Loucy (cell line): ENCODE measurements at regions not wholly inside any gene's neighbourhood (a gene's known extent, or its start where the extent isn't known, plus 50 kb on each side); places are given as distances from the start of the nearest gene placed in this dataset.

ENCODE experiments used
- H2AFZ ChIP-seq: fragments of 200-600 bp; sonication (generic); 2 replicates; pipeline ENCODE4 v1.6.0; 2016; ENCODE audit warnings: antibody characterized with exemption, mild to moderate bottlenecking, low read length, moderate library complexity
- H3F3A ChIP-seq: fragments of 200-600 bp; 2 replicates; pipeline ENCODE4 v1.6.0; 2016; ENCODE audit warnings: antibody characterized with exemption, low read depth, mild to moderate bottlenecking
- H3K27me3 ChIP-seq: fragments of 200-600 bp; sonication (generic); 2 replicates; pipeline ENCODE4 v1.6.1; 2014; ENCODE audit warnings: low read length, mild to moderate bottlenecking; ENCODE audit not compliant: insufficient read depth, poor library complexity, severe bottlenecking
- H3K36me3 ChIP-seq: fragments of 200-600 bp; sonication (generic); 2 replicates; pipeline ENCODE4 v1.6.1; 2016; ENCODE audit warnings: low read length; ENCODE audit not compliant: insufficient read depth
- H3K4me1 ChIP-seq: fragments of 200-600 bp; sonication (generic); 2 replicates; pipeline ENCODE4 v1.5.1; 2014; ENCODE audit warnings: low read length, mild to moderate bottlenecking; ENCODE audit not compliant: insufficient read depth, poor library complexity, severe bottlenecking
- H3K4me2 ChIP-seq: fragments of 200-600 bp; sonication (generic); 2 replicates; pipeline ENCODE4 v1.6.0; 2014; ENCODE audit warnings: antibody characterized with exemption, low read length, low read depth, mild to moderate bottlenecking; ENCODE audit not compliant: poor library complexity, severe bottlenecking
- H3K4me3 ChIP-seq: fragments of 200-600 bp; sonication (generic); 2 replicates; pipeline ENCODE4 v1.5.1; 2014; ENCODE audit warnings: low read length, mild to moderate bottlenecking, mixed read lengths; ENCODE audit not compliant: poor library complexity, severe bottlenecking
- H3K79me2 ChIP-seq: fragments of 200-600 bp; sonication (generic); 2 replicates; pipeline ENCODE4 v1.6.1; 2014; ENCODE audit warnings: low read length; ENCODE audit not compliant: insufficient read depth
- H3K9ac ChIP-seq: fragments of 200-600 bp; sonication (generic); 2 replicates; pipeline ENCODE4 v1.6.0; 2014; ENCODE audit warnings: mild to moderate bottlenecking, low read depth, low read length, moderate library complexity; ENCODE audit not compliant: poor library complexity, severe bottlenecking
- H3K9me2 ChIP-seq: fragments of 200-600 bp; sonication (generic); replicated peaks from 2 replicates; pipeline ENCODE4 v1.6.1; 2016; ENCODE audit warnings: low read depth, low read length, mixed read lengths
- H3K9me3 ChIP-seq: fragments of 200-600 bp; sonication (generic); 2 replicates; pipeline ENCODE4 v1.6.1; 2014; ENCODE audit warnings: mild to moderate bottlenecking, antibody characterized with exemption, low read length, low read depth; ENCODE audit not compliant: insufficient read depth
- H4K20me1 ChIP-seq: fragments of 200-600 bp; sonication (generic); 2 replicates; pipeline ENCODE4 v1.6.0; 2014; ENCODE audit warnings: antibody characterized with exemption, low read length, mild to moderate bottlenecking; ENCODE audit not compliant: insufficient read depth, poor library complexity, severe bottlenecking
- EZH2phosphoT487 ChIP-seq: fragments of 200-600 bp; IDR thresholded peaks from 2 replicates; pipeline ENCODE4 v1.6.1; 2018; ENCODE audit warnings: antibody characterized with exemption, mild to moderate bottlenecking, moderate library complexity, borderline replicate concordance
- TF ChIP-seq, protein P1 (sequence below): fragments of 200-600 bp; sonication (generic); conservative IDR thresholded peaks from 2 replicates; pipeline ENCODE4 v1.5.1; 2014; ENCODE audit warnings: mild to moderate bottlenecking, antibody characterized with exemption, low read length

DNA sequence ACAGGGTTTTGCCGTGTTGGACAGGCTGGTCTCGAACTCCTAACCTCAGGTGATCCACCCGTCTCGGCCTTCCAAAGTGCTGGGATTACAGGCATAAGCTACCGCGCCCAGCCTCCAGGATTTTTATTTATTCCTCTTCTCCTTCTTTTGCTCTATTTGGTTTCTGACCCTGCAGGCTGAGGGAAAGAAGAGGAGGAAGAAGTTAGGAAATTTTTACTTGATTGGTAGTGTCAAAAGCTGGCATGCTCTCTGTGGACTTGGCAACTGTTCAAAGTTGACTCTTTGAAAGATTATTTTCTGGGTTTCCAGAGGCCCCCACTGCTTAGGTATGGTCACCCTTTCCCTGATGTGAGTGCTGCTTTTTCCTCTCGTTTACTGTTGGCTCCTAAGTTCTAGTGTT lies 372.2 kb downstream of the DIPK2A start:
- Histone ChIP-seq H3K9me3 (no peaks in the 10 kb centered on the region), H3K4me3 (no peak overlapping the region), H2AFZ (no peak overlapping the region), H3K4me1 (peaks cover 3% of the 10 kb centered on the region), H3K79me2 (no peaks in the 10 kb centered on the region), H3K4me2 (no peak overlapping the region), H3K27me3 (peaks cover 3% of the 10 kb centered on the region), H3K36me3 (no peaks in the 10 kb centered on the region), H3F3A (no peaks in the 10 kb centered on the region), H3K9ac (no peak overlapping the region), H3K9me2 (no peaks in the 10 kb centered on the region), H4K20me1 (no peaks in the 10 kb centered on the region)
- TF ChIP-seq, protein P1, sequence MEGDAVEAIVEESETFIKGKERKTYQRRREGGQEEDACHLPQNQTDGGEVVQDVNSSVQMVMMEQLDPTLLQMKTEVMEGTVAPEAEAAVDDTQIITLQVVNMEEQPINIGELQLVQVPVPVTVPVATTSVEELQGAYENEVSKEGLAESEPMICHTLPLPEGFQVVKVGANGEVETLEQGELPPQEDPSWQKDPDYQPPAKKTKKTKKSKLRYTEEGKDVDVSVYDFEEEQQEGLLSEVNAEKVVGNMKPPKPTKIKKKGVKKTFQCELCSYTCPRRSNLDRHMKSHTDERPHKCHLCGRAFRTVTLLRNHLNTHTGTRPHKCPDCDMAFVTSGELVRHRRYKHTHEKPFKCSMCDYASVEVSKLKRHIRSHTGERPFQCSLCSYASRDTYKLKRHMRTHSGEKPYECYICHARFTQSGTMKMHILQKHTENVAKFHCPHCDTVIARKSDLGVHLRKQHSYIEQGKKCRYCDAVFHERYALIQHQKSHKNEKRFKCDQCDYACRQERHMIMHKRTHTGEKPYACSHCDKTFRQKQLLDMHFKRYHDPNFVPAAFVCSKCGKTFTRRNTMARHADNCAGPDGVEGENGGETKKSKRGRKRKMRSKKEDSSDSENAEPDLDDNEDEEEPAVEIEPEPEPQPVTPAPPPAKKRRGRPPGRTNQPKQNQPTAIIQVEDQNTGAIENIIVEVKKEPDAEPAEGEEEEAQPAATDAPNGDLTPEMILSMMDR: no peak
- no peak for TF ChIP-seq EZH2phosphoT487

DNA sequence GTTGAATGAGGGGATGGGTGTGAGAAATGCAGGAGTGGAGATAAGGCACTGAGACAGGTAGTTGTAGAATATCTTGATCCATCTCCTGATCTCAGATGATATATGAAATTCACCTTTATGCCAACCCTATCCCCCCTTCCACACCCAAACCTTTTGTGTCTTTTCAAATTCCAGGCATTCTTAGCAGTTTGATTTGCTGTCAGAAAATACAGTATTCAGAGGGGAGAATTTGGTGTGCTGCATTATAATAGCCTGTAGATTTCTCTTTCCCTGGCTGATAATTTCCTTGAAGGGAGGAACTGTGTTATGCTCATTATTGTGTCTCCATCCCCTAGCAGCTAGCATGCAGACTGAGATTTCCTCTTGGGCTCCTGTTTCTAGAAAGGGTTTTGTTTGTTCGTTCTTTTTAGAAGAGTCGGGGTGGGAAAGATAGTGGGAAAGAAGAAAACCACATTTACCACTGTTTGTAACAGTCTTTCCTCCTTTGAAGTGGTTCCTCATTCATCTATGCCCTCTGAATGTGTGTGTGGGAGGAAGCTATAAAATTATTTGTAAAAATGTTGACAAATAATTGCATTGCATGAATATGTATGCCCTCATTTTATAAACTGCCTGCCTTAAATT lies 373.4 kb downstream of the DIPK2A start:
- no peak overlapping the region for H3K4me2 ChIP-seq
- H2AFZ ChIP-seq: no peak overlapping the region
- H3F3A ChIP-seq: no peaks in the 10 kb centered on the region
- no peaks in the 10 kb centered on the region for H3K9me2 ChIP-seq
- H3K4me3 ChIP-seq: no peak overlapping the region
- H3K27me3 ChIP-seq: peaks cover 3% of the 10 kb centered on the region
- H4K20me1 ChIP-seq: no peaks in the 10 kb centered on the region
- H3K79me2 ChIP-seq: no peaks in the 10 kb centered on the region
- no peaks in the 10 kb centered on the region for H3K9me3 ChIP-seq
- no peak overlapping the region for H3K9ac ChIP-seq
- no peaks in the 10 kb centered on the region for H3K36me3 ChIP-seq
- TF ChIP-seq EZH2phosphoT487: no peak
- TF ChIP-seq, protein P1: no peak
- peaks cover 3% of the 10 kb centered on the region for H3K4me1 ChIP-seq

DNA sequence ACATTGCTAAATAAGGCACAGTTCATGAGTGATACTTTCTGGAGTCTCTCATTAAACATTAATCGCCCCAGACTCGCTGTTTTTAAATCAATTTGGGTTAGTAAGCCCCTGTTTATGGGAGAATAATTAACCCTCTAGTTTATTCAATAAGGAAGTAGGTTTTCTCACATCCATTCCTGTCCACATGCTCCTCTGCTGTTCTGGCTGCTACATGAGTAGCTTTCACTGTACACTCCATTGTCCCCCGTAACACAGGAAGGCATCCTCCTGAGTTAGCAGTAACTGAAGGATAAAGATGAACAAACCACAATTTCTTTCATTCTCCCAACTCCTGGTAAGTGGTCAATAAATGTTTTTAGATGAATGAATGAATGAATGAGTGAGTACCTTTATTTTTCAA lies 378.5 kb downstream of the DIPK2A start:
- Histone ChIP-seq H3F3A (no peaks in the 10 kb centered on the region), H3K4me1 (peaks cover under 1% of the 10 kb centered on the region), H3K4me2 (no peak overlapping the region), H3K36me3 (no peaks in the 10 kb centered on the region), H3K4me3 (no peak overlapping the region), H3K9ac (no peak overlapping the region), H2AFZ (no peak overlapping the region), H3K9me3 (no peaks in the 10 kb centered on the region), H3K9me2 (no peaks in the 10 kb centered on the region), H3K27me3 (no peaks in the 10 kb centered on the region), H4K20me1 (no peaks in the 10 kb centered on the region), H3K79me2 (no peaks in the 10 kb centered on the region)
- TF ChIP-seq, protein P1: no peak
- no peak for TF ChIP-seq EZH2phosphoT487
